ENCODE measurements at regions not wholly inside any gene's neighbourhood (a gene's known extent, or its start where the extent isn't known, plus 50 kb on each side); places are given as distances from the start of the nearest gene placed in this dataset.
A peak's percentile ranks its signal among the peaks of the same experiment; 100 is the strongest.

GRCh38 chrX:69307029-69307428 lies 141.8 kb upstream of the PJA1 start:
- 50% methylated on average over 1 of the region's 1 CpG for WGBS (ENCODE audit: insufficient coverage)
- DNase-seq, result no peak
- H3K4me3 ChIP-seq (ENCODE audit: control insufficient read depth in 1 of 7, extremely low read depth in 1 of 7, insufficient read depth in 4 of 7, low read depth in 2 of 7, low read length in 6 of 7), result no peak overlapping the region
- CTCF ChIA-PET, result no interaction called here
- no peaks in the 10 kb centered on the region for H3K4me1 ChIP-seq (ENCODE audit: control extremely low read depth in 1 of 4, control insufficient read depth in 4 of 4, insufficient read depth in 4 of 4, low read length in 3 of 4)
- H3K27ac ChIP-seq (ENCODE audit: insufficient read depth in 1 of 2, low read depth in 1 of 2, low read length in 2 of 2, poor library complexity in 1 of 2, severe bottlenecking in 2 of 2), result no peak overlapping the region
- POLR2A ChIA-PET, result no interaction called here
- H3K9me3 ChIP-seq (ENCODE audit: control extremely low read depth in 1 of 5, control insufficient read depth in 4 of 5, insufficient read depth in 2 of 5, low read depth in 1 of 5, low read length in 4 of 5), result no peaks in the 10 kb centered on the region
- peaks cover 0 to 38% (median 2%) of the 10 kb centered on the region in 5 experiments for H3K27me3 ChIP-seq (replicated peaks in 2 of 5; ENCODE audit: control insufficient read depth in 4 of 5, insufficient read depth in 5 of 5, low read length in 4 of 5)
- no peaks in the 10 kb centered on the region for H3K36me3 ChIP-seq (ENCODE audit: control insufficient read depth in 4 of 4, insufficient read depth in 4 of 4, low read length in 3 of 4)

GRCh38 chrX:69306063-69306404 lies 140.8 kb upstream of the PJA1 start:
- DNase-seq, result no peak
- Histone ChIP-seq H3K9me3 (ENCODE audit: control extremely low read depth in 1 of 5, control insufficient read depth in 4 of 5, insufficient read depth in 2 of 5, low read depth in 1 of 5, low read length in 4 of 5) (no peaks in the 10 kb centered on the region), H3K36me3 (ENCODE audit: control insufficient read depth in 4 of 4, insufficient read depth in 4 of 4, low read length in 3 of 4) (no peaks in the 10 kb centered on the region), H3K27me3 (replicated peaks in 2 of 5; ENCODE audit: control insufficient read depth in 4 of 5, insufficient read depth in 5 of 5, low read length in 4 of 5) (peaks cover 0 to 38% (median 2%) of the 10 kb centered on the region in 5 experiments), H3K27ac (ENCODE audit: insufficient read depth in 1 of 2, low read depth in 1 of 2, low read length in 2 of 2, poor library complexity in 1 of 2, severe bottlenecking in 2 of 2) (no peak overlapping the region), H3K4me1 (ENCODE audit: control extremely low read depth in 1 of 4, control insufficient read depth in 4 of 4, insufficient read depth in 4 of 4, low read length in 3 of 4) (no peaks in the 10 kb centered on the region), H3K4me3 (ENCODE audit: control insufficient read depth in 1 of 7, extremely low read depth in 1 of 7, insufficient read depth in 4 of 7, low read depth in 2 of 7, low read length in 6 of 7) (no peak overlapping the region)
- 79% methylated on average over 7 of the region's 7 CpGs for WGBS (ENCODE audit: insufficient coverage)
- POLR2A ChIA-PET, result no interaction called here
- CTCF ChIA-PET, result no interaction called here

GRCh38 chrX:69305333-69306062 lies 140.2 kb upstream of the PJA1 start:
- Histone ChIP-seq H3K27me3 (replicated peaks in 2 of 5; ENCODE audit: control insufficient read depth in 4 of 5, insufficient read depth in 5 of 5, low read length in 4 of 5) (peaks cover 0 to 38% (median 2%) of the 10 kb centered on the region in 5 experiments), H3K4me3 (ENCODE audit: control insufficient read depth in 1 of 7, extremely low read depth in 1 of 7, insufficient read depth in 4 of 7, low read depth in 2 of 7, low read length in 6 of 7) (no peak overlapping the region), H3K4me1 (ENCODE audit: control extremely low read depth in 1 of 4, control insufficient read depth in 4 of 4, insufficient read depth in 4 of 4, low read length in 3 of 4) (no peaks in the 10 kb centered on the region), H3K27ac (ENCODE audit: insufficient read depth in 1 of 2, low read depth in 1 of 2, low read length in 2 of 2, poor library complexity in 1 of 2, severe bottlenecking in 2 of 2) (no peak overlapping the region), H3K9me3 (ENCODE audit: control extremely low read depth in 1 of 5, control insufficient read depth in 4 of 5, insufficient read depth in 2 of 5, low read depth in 1 of 5, low read length in 4 of 5) (no peaks in the 10 kb centered on the region), H3K36me3 (ENCODE audit: control insufficient read depth in 4 of 4, insufficient read depth in 4 of 4, low read length in 3 of 4) (no peaks in the 10 kb centered on the region)
- POLR2A ChIA-PET, result no interaction called here
- DNase-seq, result peak in 2 of 3 donors; percentile 9 to 22
- CTCF ChIA-PET, result no interaction called here
- WGBS (ENCODE audit: insufficient coverage), result 39% methylated on average over 34 of the region's 39 CpGs

- peaks cover 0 to 26% (median 0%) of the 10 kb centered on the region in 5 experiments for H3K27me3 ChIP-seq (replicated peaks in 2 of 5; ENCODE audit: control insufficient read depth in 4 of 5, insufficient read depth in 5 of 5, low read length in 4 of 5)
- no peak overlapping the region for H3K27ac ChIP-seq (ENCODE audit: insufficient read depth in 1 of 2, low read depth in 1 of 2, low read length in 2 of 2, poor library complexity in 1 of 2, severe bottlenecking in 2 of 2)
- ChIA-PET CTCF (no interaction called here), POLR2A (no interaction called here)
- WGBS (ENCODE audit: insufficient coverage), result 88% methylated on average over 1 of the region's 1 CpG
- H3K36me3 ChIP-seq (ENCODE audit: control insufficient read depth in 4 of 4, insufficient read depth in 4 of 4, low read length in 3 of 4), result no peaks in the 10 kb centered on the region
- DNase-seq, result no peak
- H3K4me3 ChIP-seq (ENCODE audit: control insufficient read depth in 1 of 7, extremely low read depth in 1 of 7, insufficient read depth in 4 of 7, low read depth in 2 of 7, low read length in 6 of 7), result no peak overlapping the region
- H3K9me3 ChIP-seq (ENCODE audit: control extremely low read depth in 1 of 5, control insufficient read depth in 4 of 5, insufficient read depth in 2 of 5, low read depth in 1 of 5, low read length in 4 of 5), result no peaks in the 10 kb centered on the region
- no peaks in the 10 kb centered on the region for H3K4me1 ChIP-seq (ENCODE audit: control extremely low read depth in 1 of 4, control insufficient read depth in 4 of 4, insufficient read depth in 4 of 4, low read length in 3 of 4)
Observed at GRCh38 chrX:69303231-69303630, 138.0 kb upstream of the PJA1 start.

GRCh38 chrX:69299951-69300714 lies 134.9 kb upstream of the PJA1 start:
- no peaks in the 10 kb centered on the region for H3K36me3 ChIP-seq (ENCODE audit: control insufficient read depth in 4 of 4, insufficient read depth in 4 of 4, low read length in 3 of 4)
- 73% methylated on average over 2 of the region's 4 CpGs for WGBS (ENCODE audit: insufficient coverage)
- ChIA-PET CTCF (no interaction called here), POLR2A (no interaction called here)
- DNase-seq, result no peak
- no peak overlapping the region for H3K27ac ChIP-seq (ENCODE audit: insufficient read depth in 1 of 2, low read depth in 1 of 2, low read length in 2 of 2, poor library complexity in 1 of 2, severe bottlenecking in 2 of 2)
- H3K4me3 ChIP-seq (ENCODE audit: control insufficient read depth in 1 of 7, extremely low read depth in 1 of 7, insufficient read depth in 4 of 7, low read depth in 2 of 7, low read length in 6 of 7), result no peak overlapping the region
- no peaks in the 10 kb centered on the region for H3K9me3 ChIP-seq (ENCODE audit: control extremely low read depth in 1 of 5, control insufficient read depth in 4 of 5, insufficient read depth in 2 of 5, low read depth in 1 of 5, low read length in 4 of 5)
- no peaks in the 10 kb centered on the region for H3K4me1 ChIP-seq (ENCODE audit: control extremely low read depth in 1 of 4, control insufficient read depth in 4 of 4, insufficient read depth in 4 of 4, low read length in 3 of 4)
- H3K27me3 ChIP-seq (replicated peaks in 2 of 5; ENCODE audit: control insufficient read depth in 4 of 5, insufficient read depth in 5 of 5, low read length in 4 of 5), result peaks cover 0 to 8% (median 0%) of the 10 kb centered on the region in 5 experiments

- no peaks in the 10 kb centered on the region for H3K36me3 ChIP-seq (ENCODE audit: control insufficient read depth in 4 of 4, insufficient read depth in 4 of 4, low read length in 3 of 4)
- H3K4me3 ChIP-seq (ENCODE audit: control insufficient read depth in 1 of 7, extremely low read depth in 1 of 7, insufficient read depth in 4 of 7, low read depth in 2 of 7, low read length in 6 of 7), result no peak overlapping the region
- H3K4me1 ChIP-seq (ENCODE audit: control extremely low read depth in 1 of 4, control insufficient read depth in 4 of 4, insufficient read depth in 4 of 4, low read length in 3 of 4), result no peaks in the 10 kb centered on the region
- H3K27me3 ChIP-seq (replicated peaks in 2 of 5; ENCODE audit: control insufficient read depth in 4 of 5, insufficient read depth in 5 of 5, low read length in 4 of 5), result peaks cover 0 to under 1% (median 0%) of the 10 kb centered on the region in 5 experiments
- no peak overlapping the region for H3K27ac ChIP-seq (ENCODE audit: insufficient read depth in 1 of 2, low read depth in 1 of 2, low read length in 2 of 2, poor library complexity in 1 of 2, severe bottlenecking in 2 of 2)
- ChIA-PET CTCF (no interaction called here), POLR2A (no interaction called here)
- WGBS (ENCODE audit: insufficient coverage), result 79% methylated on average over 4 of the region's 6 CpGs
- no peak for DNase-seq
- no peaks in the 10 kb centered on the region for H3K9me3 ChIP-seq (ENCODE audit: control extremely low read depth in 1 of 5, control insufficient read depth in 4 of 5, insufficient read depth in 2 of 5, low read depth in 1 of 5, low read length in 4 of 5)
Observed at GRCh38 chrX:69299285-69299684, 134.0 kb upstream of the PJA1 start.

GRCh38 chrX:69298466-69299140 lies 133.3 kb upstream of the PJA1 start:
- no peaks in the 10 kb centered on the region for H3K4me1 ChIP-seq (ENCODE audit: control extremely low read depth in 1 of 4, control insufficient read depth in 4 of 4, insufficient read depth in 4 of 4, low read length in 3 of 4)
- ChIA-PET POLR2A (interaction anchor here (0.6 kb wide), 1 partner anchor 584 kb away, joined by 3 read pairs; no protein-coding TSS in a partner anchor), CTCF (no interaction called here)
- no peak for DNase-seq
- H3K4me3 ChIP-seq (ENCODE audit: control insufficient read depth in 1 of 7, extremely low read depth in 1 of 7, insufficient read depth in 4 of 7, low read depth in 2 of 7, low read length in 6 of 7), result no peak overlapping the region
- WGBS (ENCODE audit: insufficient coverage), result 93% methylated on average over 4 of the region's 5 CpGs
- no peak overlapping the region for H3K27ac ChIP-seq (ENCODE audit: insufficient read depth in 1 of 2, low read depth in 1 of 2, low read length in 2 of 2, poor library complexity in 1 of 2, severe bottlenecking in 2 of 2)
- peaks cover 0 to 2% (median 0%) of the 10 kb centered on the region in 5 experiments for H3K27me3 ChIP-seq (replicated peaks in 2 of 5; ENCODE audit: control insufficient read depth in 4 of 5, insufficient read depth in 5 of 5, low read length in 4 of 5)
- H3K9me3 ChIP-seq (ENCODE audit: control extremely low read depth in 1 of 5, control insufficient read depth in 4 of 5, insufficient read depth in 2 of 5, low read depth in 1 of 5, low read length in 4 of 5), result no peaks in the 10 kb centered on the region
- H3K36me3 ChIP-seq (ENCODE audit: control insufficient read depth in 4 of 4, insufficient read depth in 4 of 4, low read length in 3 of 4), result no peaks in the 10 kb centered on the region
